ENCODE measurements at regions not wholly inside any gene's neighbourhood (a gene's known extent, or its start where the extent isn't known, plus 50 kb on each side); places are given as distances from the start of the nearest gene placed in this dataset.

- TF ChIP-seq CTCF (IDR thresholded peaks at IDR 0.05; ENCODE audit: insufficient read depth, low read length): no peak
- no peak for TF ChIP-seq POLR2AphosphoS5 (IDR thresholded peaks at IDR 0.05; ENCODE audit: low read depth)
- TF ChIP-seq SPI1 (IDR thresholded peaks at IDR 0.05; ENCODE audit: borderline replicate concordance, low read depth): no peak
- no peak for TF ChIP-seq REST (IDR thresholded peaks at IDR 0.05; ENCODE audit: insufficient replicate concordance, low read depth)
Measured at GRCh38 chr2:58973811-58974281, 732.7 kb upstream of the FANCL start.

Measured in HL-60 (cell line).